NCI-H748 (cell line): ENCODE measurements at regions not wholly inside any gene's neighbourhood (a gene's known extent, or its start where the extent isn't known, plus 50 kb on each side); places are given as distances from the start of the nearest gene placed in this dataset.
"Not testable (repeated sequence)": the region's sequence is repeated elsewhere in the genome, so short reads cannot be mapped to it uniquely, and the experiment has no call there.

Experiments
- DNase-seq: peaks from one replicate; lab custom pipeline; 2025; ENCODE audit not compliant: unreplicated experiment; lab: John Stamatoyannopoulos, UW

DNA sequence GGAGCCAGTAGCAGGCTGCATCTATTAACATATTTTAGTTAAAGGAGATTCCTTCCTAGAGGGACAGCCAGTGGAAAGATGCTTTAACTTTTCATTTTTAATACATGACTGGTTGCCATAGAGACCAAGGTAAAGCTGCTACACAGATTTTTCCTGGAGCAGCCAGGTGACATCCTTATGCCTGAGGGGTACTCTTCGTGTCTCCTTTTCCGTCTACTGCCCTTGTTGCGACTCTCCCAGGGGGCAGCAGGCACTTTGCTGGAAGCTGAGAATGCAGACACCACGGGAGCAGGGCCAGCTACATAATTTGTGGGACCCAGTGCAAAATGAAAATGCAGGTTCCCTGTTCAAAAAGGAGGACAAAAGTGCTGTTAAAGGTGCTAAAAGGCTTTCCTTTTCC lies 340.4 kb downstream of the CEP170 start:
- DNase-seq, result not testable (repeated sequence)

DNA sequence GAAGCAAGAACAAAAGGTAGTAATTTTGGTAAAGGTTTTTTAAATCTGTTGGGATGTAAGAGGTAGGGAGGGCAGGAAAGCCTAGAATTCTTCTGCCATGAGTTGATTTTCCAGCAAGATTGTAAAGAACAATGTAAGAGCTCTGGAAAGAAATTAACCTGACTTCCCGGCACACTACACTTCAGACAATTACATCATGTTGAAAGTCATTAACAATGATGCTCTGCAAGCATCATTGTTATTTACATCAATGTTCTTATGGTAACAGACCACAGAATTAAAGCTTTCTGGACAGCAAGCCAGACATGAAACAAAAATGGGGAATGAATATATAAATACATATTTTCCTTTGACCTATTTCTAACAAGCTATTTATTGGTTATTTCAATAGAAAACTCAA lies 342.2 kb downstream of the CEP170 start:
- DNase-seq, result not testable (repeated sequence)

DNA sequence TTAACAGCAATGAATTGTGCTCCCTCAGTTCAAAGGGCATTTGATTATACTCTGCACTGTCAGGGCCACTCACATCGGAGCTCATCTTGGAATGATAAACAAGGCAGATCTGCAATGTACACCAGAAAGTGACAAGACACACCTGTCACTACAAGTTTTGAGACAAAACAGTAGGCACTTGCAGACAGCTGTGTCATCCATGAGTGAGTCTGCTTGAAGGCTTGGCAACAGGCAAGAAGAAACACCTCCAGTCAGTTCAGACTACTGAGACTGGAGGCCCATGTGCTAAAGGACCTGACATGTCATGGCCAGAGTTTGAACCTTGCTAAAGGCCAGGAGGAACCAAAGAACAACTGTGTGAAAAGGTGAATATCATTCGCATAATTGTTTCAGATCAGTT lies 354.5 kb downstream of the CEP170 start:
- DNase-seq, result not testable (repeated sequence)

DNA sequence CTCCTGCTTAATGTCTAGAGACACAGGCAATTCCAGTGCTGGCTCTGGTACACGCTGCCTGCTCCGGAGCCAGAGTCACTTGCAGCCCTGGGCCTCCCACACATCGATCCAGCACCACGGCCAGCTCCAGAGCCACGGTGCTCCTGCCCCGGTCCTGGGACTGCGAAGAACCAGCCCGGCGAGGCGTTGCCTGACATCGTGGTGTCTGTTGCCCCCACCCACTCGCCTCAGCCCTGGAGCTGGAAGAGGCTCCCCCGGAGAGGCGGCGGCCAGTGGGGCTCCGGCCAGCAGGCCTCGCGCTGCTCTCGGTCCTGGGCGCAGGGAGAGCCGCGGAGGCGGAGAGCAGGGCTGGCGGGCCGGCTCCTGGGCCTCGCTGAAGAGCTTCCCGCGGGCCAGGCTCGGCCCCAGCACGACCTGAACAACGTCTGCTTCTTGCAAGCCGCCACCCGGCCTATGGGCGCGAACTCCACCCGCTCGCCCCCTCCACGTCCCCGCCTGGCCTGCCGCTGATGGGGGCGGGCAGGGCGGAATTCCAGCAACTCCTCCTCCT lies 364.8 kb downstream of the CEP170 start:
- DNase-seq, result no peak

DNA sequence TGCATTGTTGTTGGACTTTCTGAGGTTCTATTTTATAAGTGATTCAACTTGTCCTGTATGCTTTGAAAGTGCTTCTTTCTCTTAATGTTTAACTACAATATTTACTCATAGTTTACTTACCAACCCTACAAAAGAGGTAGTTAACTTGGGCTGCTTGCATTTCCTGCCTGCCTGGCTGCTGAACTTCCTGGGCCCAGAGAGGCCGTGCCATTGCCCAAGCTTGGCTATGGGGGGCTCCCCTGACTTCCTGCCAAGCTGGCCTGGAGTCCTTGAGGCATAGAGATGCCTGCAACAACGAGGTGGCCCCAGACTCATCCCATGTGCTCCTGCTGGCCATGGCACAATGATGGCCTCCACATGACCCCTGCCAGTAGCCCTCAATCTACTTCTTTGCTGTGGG lies 361.6 kb upstream of the PLD5 start:
- no peak for DNase-seq

DNA sequence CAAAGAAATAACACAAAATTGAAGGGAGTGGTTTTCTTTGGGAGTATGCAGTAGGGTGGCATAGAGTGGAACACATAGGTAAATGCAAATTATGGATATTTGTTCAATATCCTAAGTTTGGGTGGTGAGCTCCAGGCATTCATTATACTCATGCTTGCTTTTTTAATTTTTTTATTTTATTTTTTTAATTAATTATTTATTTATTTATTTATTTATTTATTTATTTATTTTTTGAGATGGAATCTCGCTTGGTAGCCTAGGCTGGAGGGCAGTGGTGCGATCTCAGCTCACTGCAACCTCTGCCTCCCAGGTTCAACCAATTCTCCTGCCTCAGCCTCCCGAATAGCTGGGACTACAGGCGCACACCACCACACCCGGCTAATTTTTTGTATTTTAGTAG lies 355.5 kb upstream of the PLD5 start:
- not testable (repeated sequence) for DNase-seq

DNA sequence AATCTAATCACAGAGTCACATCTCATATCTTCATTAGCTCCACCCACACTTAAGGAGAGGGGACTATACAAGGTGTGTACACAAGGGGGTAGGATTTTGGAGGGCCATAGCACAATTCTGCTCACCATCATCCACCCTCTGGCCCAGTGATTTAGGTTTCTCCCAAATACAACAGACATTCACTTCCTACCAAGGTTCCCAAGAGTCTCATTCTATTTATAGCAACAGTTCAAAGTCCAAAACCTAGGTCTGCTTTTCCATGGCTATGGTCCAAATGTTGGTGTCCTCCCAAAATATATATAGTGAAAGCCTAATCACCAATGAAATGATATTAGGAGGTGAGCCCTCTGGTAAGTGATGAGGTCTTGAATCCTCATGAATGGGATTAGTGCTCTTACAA lies 353.2 kb upstream of the PLD5 start:
- no peak for DNase-seq

DNA sequence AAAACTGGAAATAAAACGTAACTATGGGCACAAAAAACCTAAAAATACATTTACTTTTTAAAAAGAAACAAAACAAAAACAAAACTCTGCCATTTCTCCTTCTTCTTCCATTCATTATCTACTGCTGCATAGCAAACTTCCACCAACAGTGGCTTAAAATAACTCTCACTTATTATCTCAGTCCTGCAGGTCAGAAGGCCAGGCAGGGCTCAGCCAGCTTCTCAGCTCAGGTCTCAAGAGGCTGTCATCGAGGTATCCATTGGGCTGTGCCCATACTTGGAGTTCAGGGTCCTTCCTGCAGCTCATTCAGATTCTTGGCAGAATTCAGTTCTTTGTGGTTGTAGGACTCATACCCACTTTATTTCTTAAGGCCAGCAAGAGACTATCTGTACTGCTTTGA lies 352.7 kb upstream of the PLD5 start:
- no peak for DNase-seq

DNA sequence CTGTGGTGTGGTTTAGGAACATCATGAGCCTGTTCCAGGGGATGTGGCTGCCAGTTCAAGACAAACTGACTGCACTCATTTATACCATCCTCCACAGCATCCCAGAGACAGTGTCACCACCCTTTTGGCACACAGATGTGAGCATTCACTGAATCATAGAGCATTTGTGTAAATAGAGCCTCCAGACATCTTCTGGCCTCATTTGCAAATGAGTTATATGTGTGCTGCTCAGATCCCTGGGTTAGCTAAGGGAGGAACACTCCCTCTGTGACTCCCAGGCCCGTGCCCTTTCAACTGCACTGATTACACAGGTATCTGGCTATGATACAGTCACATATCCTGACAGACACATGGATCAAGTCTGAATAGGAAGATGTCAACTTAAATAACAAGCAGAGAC lies 351.5 kb upstream of the PLD5 start:
- no peak for DNase-seq

DNA sequence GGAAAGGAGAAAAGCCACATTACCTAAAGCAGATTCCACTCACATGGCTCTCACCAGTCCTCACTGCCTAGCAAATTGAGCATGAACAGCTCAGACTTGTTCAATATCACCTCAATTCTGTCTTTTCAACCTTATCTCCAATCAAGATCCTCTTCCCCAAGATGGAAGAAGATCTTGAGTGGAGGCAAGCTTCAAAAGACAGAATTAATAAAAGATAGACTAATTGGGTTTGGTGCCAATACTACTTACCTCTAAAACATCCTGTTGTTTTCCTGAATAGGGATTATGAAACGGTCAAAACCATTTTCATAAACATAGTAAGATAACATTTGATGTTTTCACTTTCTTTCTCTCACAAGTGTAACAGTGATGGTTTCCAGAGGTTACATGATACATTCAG lies 349.2 kb upstream of the PLD5 start:
- no peak for DNase-seq

DNA sequence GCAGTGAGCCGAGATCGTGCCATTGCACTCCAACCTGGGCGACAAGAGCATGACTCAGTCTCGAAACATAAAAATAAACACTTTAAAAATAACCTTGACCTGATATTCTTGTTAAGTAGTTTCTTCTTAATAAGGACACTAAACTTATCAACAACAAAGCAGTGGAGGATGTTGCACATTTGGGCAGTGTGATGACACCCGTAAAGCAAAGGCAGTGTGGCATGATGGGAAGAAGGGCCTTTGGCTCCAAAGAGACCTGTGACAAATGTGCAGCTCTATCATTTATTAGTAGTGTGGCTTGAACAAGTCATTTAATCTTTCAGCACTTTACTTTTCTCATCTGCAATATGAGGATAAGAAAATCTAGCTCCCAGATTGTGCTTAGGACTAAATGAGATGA lies 348.0 kb upstream of the PLD5 start:
- no peak for DNase-seq

DNA sequence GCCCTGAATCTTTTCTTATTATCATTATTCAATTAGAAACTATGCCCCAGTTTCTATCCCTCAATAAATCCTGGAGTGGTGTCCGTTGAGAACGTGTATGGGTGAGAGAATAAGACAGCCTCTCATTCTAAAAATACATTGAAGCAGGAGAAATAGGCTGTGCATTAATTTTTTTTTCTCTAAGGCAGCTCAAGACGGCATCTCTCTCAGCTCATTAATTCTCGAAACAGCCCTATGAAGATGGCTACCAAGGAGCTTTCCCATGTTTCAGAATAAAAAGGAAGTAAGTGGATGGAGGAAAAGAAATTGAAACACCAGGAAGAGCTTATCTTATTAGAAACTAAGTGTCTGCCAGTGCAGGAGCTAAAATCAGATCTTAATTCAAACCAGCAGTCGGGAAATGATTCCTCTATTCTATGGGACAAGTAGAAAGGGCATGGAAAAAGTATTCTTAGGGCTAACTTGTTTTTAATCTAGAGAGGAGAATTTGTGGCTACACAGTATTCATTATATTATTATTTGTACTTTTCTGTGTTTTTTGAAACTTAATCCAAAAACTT lies 347.1 kb upstream of the PLD5 start:
- DNase-seq, result no peak

DNA sequence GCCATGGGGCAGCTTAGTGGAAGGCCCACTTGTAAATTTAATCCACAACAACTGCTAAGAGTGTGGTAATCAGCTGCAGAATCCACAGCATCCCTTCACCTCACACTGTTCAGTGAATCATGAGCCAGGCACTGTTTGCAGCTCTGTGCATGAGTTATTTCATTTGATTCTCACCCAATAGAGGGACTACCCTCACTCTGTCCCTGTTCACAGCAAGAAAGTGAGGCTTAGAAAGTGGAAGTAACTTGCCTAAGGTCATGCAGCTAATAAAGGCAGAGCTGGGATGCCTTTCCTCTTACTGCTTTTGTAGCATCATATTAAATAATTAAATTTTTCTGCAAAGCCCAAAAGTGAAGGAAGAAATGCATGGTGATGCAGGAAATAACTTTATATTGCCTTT lies 346.5 kb upstream of the PLD5 start:
- DNase-seq, result no peak

DNA sequence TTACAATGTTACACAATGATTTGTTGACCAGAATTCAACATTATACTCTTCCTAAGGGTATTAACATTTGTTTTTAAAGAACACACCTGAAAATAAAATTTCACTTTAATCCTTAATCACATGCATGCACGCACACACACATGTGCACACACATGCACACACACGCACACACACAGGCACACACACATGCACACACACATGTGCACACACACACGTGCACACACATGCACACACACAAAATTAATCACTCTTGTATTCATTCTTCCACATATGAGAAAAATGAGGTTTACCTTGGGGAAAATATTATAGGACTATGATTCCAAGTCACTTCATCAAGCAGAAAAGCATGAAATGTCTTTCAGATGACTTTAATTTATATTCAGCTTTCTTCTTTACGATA lies 331.8 kb upstream of the PLD5 start:
- DNase-seq, result no peak

DNA sequence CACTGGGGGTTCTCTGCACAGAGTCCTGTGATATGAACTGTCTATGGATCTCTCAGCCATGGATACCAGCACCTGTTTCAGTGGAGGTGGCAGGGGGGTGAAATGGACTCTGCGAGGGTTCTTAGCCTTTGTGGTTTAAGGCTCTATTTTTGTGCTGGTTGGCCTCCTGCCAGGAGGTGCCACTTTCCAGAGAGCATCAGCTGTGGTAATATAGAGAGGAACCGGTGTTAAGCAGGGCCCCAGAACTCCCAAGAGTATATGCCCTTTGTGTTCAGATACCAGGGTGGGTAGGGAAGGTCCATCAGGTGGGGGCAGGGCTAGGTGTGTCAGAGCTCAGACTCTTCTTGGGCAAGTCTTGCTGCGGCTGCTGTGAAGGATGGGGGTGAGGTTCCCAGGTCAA lies 330.0 kb upstream of the PLD5 start:
- no peak for DNase-seq

DNA sequence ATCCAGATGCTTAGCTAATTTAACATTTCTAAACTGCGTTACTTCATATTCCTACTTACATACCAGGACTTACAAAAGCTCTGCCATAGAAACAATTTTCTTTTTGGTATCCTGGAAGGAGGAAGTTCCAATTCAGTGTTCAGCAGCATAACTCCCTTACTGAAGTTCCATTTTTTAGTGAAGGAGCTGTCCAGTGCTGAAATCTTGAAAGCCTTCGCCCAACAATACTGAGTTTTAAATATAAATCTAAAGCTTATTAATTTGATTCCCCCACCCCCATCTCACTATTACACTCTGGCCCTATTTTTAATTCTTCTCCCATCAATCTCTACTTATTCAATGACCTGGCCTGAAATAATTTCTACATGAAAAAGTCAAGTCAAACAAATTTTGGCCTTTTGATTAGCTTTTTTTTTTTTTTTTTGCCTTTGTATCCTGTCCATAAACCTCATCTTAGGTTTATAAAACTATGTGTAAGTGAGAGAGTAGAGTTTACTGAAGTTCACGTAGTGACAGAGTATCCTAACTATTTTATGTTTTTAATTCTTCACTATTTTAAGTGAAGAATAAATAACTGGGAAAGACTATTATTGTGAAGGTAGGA lies 323.0 kb upstream of the PLD5 start:
- DNase-seq, result no peak

DNA sequence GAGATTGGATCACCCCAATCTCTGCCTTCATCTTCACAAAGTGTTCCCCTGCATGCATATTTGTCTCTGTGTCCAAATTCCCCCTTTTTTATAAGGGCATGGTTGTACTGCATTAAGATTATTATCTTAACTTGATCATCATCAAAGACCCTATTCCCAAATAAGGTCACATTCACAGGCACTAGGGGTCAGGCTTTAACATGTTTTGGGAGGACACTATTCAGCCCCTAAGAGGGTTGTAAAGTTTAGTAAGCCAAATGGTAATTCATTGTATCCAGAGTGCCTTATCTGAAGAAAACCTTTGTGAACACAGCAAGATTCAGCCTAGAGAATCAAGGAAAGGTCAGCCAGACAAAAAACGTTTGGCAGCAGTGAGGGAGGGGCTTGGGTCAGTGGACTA lies 317.6 kb upstream of the PLD5 start:
- DNase-seq, result no peak

DNA sequence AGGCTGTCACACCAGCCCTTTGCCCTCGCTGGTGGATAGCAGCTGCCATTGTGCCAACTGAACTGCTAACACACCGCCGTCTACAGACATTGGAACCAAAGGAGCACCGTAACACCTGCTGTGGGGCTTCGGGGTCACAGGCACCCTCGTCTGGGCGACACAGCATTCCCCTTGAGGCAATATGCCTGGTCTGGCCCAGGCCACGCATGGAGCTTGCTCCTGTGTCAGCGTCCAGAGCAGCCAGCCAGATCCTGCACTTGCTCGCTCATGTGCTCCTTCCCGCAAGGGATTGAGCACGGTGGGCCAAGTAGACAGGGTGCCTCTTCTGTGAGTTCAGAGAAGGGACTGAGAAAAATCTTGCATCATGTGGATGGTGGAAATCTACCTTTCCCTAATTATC lies 314.6 kb upstream of the PLD5 start:
- DNase-seq, result no peak

DNA sequence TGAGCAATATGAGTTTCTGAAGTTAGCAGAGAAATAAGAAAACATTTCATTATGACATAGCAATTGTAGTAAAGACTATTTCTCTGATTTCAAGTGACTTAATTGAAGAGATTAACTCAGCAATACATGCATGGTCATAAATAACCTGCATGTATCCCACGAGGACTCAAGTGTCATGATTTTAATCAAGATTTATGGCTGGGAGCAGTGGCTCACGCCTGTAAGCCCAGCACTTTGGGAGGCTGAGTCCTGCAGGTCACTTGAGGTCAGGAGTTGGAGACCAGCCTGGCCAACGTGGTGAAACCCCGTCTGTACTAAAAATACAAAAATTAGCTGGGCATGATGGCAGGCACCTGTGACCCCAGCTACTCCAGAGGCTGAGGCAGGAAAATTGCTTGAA lies 311.9 kb upstream of the PLD5 start:
- no peak for DNase-seq

DNA sequence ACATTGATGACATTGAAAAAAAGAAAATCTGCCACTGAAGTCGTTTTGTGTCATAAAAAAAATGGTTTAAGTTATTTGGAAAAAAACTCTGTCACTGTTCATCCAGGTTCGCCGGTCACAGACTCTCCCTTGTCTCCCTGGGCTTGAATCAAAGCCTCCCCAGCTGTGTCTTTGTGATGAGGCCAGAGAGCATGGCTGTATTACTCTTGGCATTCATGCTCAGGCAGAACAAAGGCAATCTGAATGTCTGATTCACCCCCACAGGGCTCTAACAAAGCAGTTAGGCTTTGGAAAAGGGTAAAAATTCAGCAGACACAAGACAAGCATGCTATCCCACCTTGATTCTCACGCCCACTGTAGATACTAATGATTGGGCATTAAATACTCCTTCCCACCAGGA lies 304.3 kb upstream of the PLD5 start:
- DNase-seq, result no peak

DNA sequence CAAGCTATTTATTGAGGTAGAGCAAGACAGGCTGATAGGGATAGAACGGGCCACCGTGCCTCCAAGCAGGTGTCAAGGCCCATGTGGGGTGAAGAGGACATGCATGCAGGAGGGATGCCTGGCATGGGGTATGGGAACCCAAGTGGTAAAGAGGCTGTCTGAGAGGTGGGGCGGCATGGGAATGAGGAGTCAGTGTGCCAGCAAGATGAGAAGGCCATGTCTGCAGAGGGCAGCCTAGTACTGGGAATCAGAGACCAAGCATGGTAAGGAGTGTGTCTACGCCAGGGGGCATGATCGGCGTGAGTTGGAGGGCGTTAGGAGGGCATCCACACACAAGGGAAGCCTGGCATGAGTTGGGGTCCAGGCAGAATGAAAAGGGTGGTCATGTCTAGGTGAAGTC lies 303.7 kb upstream of the PLD5 start:
- DNase-seq, result no peak

DNA sequence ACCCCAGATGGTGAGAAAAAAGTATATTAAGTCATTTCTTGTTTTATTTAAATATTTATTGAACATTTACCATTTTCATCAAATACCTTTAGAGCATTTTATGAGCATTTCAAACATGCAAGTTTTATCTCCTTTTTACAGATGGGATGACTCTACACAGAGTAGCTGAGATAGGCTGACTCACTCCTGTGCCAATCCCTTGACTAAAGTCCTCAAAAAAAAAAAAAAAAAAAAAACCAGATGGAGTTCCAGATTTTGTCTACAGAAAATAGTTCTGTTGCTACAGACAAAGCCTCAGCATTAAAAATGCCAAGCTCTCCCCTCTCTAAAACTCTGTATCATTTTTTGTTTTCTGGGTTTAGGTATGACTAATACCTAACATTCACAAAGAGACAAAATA lies 303.0 kb upstream of the PLD5 start:
- DNase-seq, result no peak

DNA sequence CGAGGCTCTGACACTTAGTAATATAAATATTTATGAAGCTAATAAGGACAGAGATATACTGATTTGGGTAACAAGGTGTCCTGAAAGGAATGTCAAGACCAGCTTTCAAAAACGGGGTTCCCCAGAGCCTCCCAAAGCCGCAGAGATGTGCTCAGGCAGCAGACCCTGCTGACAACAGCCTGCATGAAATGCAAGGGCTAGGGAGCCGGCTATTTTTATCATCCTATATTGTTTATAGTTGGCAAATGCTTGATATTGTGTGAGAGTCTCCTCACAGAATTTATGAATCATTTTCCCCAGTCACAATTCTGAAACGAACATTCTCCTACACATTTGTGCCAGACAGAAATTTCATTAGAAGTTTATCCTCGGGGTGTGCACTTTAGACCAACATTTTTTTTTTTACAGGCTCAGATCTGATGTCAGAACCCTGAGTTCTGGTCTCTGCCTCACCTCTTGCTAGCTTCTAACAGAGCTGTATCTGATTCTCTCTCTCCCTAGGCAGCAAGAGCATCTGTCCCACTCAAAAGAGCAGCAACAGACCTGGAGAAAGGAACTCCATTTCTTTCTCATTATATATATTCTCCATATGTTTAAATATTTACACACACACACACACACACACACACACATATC lies 302.3 kb upstream of the PLD5 start:
- no peak for DNase-seq
